WTC11 (cell line): ENCODE measurements at regions not wholly inside any gene's neighbourhood (a gene's known extent, or its start where the extent isn't known, plus 50 kb on each side); places are given as distances from the start of the nearest gene placed in this dataset.

Experiments
- ATAC-seq: fragments of 200-7000 bp; cut with Tn5 transposase; 2 replicates; pipeline ENCODE4 v1.10.0; 2021; ENCODE audit warnings: mild to moderate bottlenecking, moderate library complexity
- CTCF ChIA-PET: fragments of 300-600 bp; sonication (Branson Sonifier 250); formaldehyde crosslinking; loops from one replicate; lab custom pipeline; 2021; ENCODE audit warnings: antibody characterized with exemption; lab: Charles Lee
- POLR2A ChIA-PET: fragments of 350-600 bp; sonication (Branson Sonifier 250); formaldehyde crosslinking; loops from one replicate; lab custom pipeline; 2021; ENCODE audit warnings: antibody characterized with exemption; lab: Charles Lee
- DNase-seq: peaks from one replicate; pipeline ENCODE4 v3.0.0; 2021; ENCODE audit warnings: low spot score
- H3K27ac Mint-ChIP-seq: 2 replicates; pipeline ENCODE4 v1.8.0; 2021; ENCODE audit warnings: mixed read lengths
- H3K27me3 Mint-ChIP-seq: 2 replicates; pipeline ENCODE4 v1.8.0; 2021; ENCODE audit warnings: low read depth, mild to moderate bottlenecking, moderate library complexity, mixed read lengths
- H3K36me3 Mint-ChIP-seq: 2 replicates; pipeline ENCODE4 v1.8.0; 2021; ENCODE audit warnings: mixed read lengths
- H3K4me1 Mint-ChIP-seq: 2 replicates; pipeline ENCODE4 v1.8.0; 2022; ENCODE audit warnings: mixed read lengths
- H3K4me3 Mint-ChIP-seq: 2 replicates; pipeline ENCODE4 v1.8.0; 2021; ENCODE audit warnings: mild to moderate bottlenecking, moderate library complexity, mixed read lengths
- H3K9me3 Mint-ChIP-seq: 2 replicates; pipeline ENCODE4 v1.8.0; 2021; ENCODE audit warnings: mixed read lengths
- EMX1 ChIP-seq: fragments of 250-450 bp; sonication (Bioruptor Pico); IDR thresholded peaks from 2 replicates; pipeline ENCODE4 v1.8.0; 2021; ENCODE audit warnings: mild to moderate bottlenecking
- GABPB1 ChIP-seq: sonication (generic); formaldehyde crosslinking; IDR thresholded peaks from 2 replicates; pipeline ENCODE4 v1.8.1; 2023; ENCODE audit warnings: mild to moderate bottlenecking, missing genetic modification reagents
- NFYB ChIP-seq: sonication (generic); formaldehyde crosslinking; conservative IDR thresholded peaks from 2 replicates; pipeline ENCODE4 v1.8.0; 2022; ENCODE audit warnings: low read depth, missing genetic modification reagents
- ZNF232 ChIP-seq: sonication (generic); formaldehyde crosslinking; IDR thresholded peaks from 2 replicates; pipeline ENCODE4 v1.8.0; 2022; ENCODE audit warnings: mild to moderate bottlenecking, missing genetic modification reagents
- ZNF281 ChIP-seq: sonication (generic); formaldehyde crosslinking; IDR thresholded peaks from 2 replicates; pipeline ENCODE4 v1.8.0; 2023; ENCODE audit warnings: mild to moderate bottlenecking, missing genetic modification reagents
- TF ChIP-seq, protein P1 (sequence below): sonication (generic); formaldehyde crosslinking; IDR thresholded peaks from 2 replicates; pipeline ENCODE4 v1.8.1; 2022; ENCODE audit warnings: missing genetic modification reagents, borderline replicate concordance
- TF ChIP-seq, protein P2 (sequence below): sonication (generic); formaldehyde crosslinking; IDR thresholded peaks from 2 replicates; pipeline ENCODE4 v1.8.0; 2022; ENCODE audit warnings: mild to moderate bottlenecking, missing genetic modification reagents
- TF ChIP-seq, protein P3 (sequence below): sonication (generic); formaldehyde crosslinking; conservative IDR thresholded peaks from 2 replicates; pipeline ENCODE4 v1.8.1; 2022; ENCODE audit warnings: mild to moderate bottlenecking, missing genetic modification reagents

- TF ChIP-seq, protein P1, sequence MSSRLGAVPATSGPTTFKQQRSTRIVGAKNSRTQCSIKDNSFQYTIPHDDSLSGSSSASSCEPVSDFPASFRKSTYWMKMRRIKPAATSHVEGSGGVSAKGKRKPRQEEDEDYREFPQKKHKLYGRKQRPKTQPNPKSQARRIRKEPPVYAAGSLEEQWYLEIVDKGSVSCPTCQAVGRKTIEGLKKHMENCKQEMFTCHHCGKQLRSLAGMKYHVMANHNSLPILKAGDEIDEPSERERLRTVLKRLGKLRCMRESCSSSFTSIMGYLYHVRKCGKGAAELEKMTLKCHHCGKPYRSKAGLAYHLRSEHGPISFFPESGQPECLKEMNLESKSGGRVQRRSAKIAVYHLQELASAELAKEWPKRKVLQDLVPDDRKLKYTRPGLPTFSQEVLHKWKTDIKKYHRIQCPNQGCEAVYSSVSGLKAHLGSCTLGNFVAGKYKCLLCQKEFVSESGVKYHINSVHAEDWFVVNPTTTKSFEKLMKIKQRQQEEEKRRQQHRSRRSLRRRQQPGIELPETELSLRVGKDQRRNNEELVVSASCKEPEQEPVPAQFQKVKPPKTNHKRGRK (CRISPR knock-in tag) = no peak
- TF ChIP-seq, protein P2, sequence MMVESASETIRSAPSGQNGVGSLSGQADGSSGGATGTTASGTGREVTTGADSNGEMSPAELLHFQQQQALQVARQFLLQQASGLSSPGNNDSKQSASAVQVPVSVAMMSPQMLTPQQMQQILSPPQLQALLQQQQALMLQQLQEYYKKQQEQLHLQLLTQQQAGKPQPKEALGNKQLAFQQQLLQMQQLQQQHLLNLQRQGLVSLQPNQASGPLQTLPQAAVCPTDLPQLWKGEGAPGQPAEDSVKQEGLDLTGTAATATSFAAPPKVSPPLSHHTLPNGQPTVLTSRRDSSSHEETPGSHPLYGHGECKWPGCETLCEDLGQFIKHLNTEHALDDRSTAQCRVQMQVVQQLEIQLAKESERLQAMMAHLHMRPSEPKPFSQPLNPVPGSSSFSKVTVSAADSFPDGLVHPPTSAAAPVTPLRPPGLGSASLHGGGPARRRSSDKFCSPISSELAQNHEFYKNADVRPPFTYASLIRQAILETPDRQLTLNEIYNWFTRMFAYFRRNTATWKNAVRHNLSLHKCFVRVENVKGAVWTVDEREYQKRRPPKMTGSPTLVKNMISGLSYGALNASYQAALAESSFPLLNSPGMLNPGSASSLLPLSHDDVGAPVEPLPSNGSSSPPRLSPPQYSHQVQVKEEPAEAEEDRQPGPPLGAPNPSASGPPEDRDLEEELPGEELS (CRISPR knock-in tag) = no peak
- TF ChIP-seq GABPB1 (CRISPR knock-in tag) (no peak), ZNF281 (CRISPR knock-in tag) (no peak), ZNF232 (CRISPR knock-in tag) (no peak), EMX1 (CRISPR knock-in tag) (no peak)
These were observed 117.4 kb upstream of the SERPIND1 start (continued) for GRCh38 chr22:20656516-20656901.

DNA sequence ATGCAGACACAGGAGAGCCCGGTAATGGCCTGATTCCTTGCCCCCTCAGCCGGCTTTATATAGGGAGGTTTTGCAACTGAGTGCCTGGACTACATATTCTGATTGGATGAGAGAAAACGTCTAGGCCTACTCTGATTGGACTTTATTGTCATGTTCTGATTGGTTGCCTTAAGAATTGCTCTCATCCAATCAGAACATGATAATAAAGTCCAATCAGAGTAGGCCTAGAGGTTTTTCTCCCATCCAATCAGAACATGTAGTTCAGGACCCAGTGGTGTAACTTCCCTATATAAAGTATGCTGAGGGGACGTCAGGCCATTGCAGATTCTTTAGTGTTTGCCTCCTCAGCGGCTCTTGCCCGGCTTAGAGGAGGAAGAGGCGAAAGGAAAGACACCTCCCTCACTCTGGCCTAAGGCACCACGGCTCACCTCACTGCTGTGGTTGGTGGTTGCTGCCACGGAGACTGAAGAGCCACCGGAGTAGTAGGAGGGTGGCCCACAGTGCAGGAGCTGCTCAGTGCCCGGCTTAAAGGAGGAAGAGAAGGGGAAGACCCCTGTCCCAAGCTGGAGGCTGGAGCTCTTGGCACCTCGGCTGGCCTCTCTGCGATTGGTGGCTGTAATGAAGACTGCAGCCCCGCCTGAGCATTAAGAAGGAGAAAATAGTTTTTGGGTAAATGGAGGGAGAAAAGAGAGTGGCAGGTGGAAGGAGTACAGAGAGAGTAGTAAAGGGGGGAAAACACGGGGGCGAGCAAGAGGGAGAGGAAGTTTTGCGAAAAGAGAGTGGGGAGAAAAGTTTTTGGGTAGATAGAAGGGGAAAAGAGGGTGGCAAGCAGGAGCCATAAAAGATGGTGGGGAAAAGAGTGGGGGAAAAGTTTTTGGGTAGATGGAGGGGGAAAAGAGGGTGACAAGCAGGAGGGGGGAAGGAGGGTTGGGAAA is 116.7 kb upstream of the SERPIND1 start:
- peak; percentile 35 for TF ChIP-seq NFYB
- TF ChIP-seq, protein P3, sequence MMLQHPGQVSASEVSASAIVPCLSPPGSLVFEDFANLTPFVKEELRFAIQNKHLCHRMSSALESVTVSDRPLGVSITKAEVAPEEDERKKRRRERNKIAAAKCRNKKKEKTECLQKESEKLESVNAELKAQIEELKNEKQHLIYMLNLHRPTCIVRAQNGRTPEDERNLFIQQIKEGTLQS = no peak
- ChIA-PET CTCF (no interaction called here), POLR2A (interaction anchor here (0.9 kb wide), 1 partner anchor 12 kb away, joined by 3 read pairs; no protein-coding TSS in a partner anchor)
- Mint-ChIP-seq H3K4me1 (no peaks in the 10 kb centered on the region), H3K4me3 (no peak overlapping the region), H3K36me3 (no peaks in the 10 kb centered on the region), H3K27ac (no peak overlapping the region), H3K9me3 (peaks cover 22% of the 10 kb centered on the region), H3K27me3 (peaks cover 7% of the 10 kb centered on the region)
- DNase-seq = no peak
- no peak; the same call in 1 of the 2 replicates for ATAC-seq
